ENCODE measurements at regions not wholly inside any gene's neighbourhood (a gene's known extent, or its start where the extent isn't known, plus 50 kb on each side); places are given as distances from the start of the nearest gene placed in this dataset.

DNA sequence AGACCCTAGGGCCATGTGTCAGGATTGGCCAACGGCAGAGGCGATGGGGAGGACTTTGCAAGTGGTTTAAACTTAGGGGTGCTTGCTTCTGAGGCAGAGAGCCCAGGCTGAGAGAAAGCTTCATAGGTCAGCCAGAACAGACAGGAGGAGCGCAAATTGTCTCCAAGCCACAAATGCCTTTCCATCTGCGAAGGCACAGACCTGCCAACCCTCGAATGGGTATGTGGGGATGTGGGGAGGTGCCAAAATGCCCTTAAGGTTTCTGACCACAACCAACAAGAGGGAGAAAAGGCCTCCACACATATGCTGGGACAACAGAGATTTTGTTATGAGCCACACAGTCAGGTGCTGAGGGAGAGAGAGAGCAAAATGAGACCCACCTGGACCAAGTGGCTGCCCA is 283.6 kb downstream of the CYP26B1 start:
- no peak for DNase-seq (ENCODE audit: low read depth in 2 of 2)

DNA sequence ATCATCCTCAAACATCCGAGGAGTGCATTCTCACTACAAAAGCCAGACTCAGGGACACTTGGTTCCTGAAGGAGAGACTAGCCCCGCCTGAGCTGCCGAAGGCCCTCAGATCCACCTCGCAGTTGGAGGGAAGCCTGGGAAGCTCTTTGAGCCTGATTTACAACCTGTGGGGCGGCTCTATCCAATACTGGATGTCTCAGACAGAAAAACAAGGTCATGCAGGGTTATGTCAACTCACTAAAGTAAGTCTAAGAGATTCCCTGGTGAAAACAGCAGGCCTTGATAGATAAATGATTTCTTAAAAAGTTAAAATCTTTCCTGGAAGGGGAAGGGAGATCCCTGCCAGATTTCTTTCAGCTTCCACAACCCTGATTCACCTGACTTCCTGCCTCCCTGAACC is 284.3 kb downstream of the CYP26B1 start:
- DNase-seq (ENCODE audit: low read depth in 2 of 2), result no peak

DNA sequence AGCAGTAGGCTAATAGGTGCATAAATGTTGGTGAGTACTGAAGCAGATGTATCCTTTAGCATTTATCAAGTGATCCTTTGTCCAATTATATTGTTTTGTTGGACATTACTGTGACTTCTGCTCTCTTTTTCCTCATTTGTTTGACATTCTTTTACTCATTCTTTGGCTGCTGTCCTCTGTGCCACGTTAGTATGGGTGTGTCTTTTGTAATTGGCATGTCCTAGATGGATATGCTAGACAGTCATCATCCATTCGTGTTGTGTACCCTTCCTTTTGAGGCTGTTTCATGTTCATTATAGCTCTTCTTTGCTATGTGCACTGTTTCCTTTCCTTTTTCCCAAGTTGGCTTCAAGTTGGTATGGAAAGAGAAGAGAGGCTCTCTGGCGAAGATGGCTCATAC is 284.7 kb downstream of the CYP26B1 start:
- DNase-seq (ENCODE audit: low read depth in 2 of 2), result no peak

DNA sequence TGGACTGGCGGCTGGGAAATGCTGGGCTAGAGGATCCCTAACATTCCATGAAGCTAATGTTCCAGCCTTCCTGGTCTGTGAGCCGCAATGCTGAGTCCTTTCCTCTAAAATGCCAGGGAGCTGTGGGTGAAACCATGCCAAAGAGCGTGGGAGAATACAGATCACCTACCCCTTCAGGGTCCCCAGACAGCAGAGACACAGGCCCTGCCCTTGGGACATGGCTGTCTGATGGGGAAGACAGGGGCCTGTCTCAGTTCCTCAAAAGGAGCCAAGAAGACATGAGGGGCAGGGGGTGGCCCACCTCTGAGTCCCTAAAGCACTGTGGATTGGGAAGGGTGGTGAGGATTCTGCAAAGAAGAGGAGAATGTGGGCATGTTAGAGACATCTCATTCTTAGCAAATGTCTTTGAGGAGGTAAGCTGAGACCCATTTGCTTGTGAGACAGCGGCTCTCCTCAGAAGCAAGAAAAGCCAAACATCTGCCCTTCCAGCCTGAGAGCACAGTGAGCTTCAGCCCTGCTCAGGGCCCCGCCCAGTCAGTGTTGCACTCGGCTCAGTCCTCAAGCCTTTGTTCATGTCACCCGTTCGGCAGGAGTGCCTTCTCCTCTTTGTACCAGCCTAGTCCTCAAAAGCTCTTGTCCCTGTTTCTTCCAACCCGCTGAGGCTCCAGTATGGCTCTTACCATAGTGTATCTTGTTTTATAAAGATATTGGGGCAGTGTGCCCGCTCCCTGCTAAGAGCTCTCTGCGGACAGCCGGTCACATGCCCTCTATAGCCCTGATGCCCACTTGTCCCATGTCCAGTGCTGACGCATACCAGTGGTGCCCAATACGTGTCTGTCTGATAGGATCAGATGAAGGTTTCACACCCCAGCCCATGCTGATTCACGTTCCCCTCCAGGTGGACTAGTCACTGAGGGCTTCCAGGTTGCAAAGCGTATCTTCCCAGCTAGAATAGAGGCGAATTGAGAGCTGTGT is 286.2 kb downstream of the CYP26B1 start:
- DNase-seq (ENCODE audit: low read depth in 2 of 2), result no peak

DNA sequence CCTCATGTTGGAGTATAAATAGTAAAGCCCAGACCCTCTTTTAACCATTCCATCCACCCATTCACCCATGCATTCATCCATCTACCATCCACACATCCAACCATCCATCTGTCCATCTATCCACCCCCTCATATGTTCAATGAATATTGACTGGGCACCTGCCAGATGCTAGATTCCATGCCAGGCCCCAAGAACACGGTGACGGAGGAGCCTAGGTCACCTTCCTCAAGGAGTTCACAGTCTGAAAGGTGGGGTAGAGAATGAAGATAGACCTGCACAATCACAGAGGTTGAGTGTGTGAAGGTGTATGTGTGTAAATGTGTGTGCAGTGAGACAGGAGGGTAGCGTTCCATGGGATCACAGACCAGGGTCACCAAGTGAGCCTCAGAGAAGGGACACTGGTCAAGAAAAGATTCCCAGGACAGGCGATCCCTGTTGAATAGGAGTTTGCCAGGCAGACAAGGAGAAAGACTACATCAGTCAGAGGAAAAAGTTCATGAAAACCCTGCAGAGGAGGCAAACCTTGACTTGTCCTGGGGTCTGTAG is 287.2 kb downstream of the CYP26B1 start:
- no peak for DNase-seq (ENCODE audit: low read depth in 2 of 2)

DNA sequence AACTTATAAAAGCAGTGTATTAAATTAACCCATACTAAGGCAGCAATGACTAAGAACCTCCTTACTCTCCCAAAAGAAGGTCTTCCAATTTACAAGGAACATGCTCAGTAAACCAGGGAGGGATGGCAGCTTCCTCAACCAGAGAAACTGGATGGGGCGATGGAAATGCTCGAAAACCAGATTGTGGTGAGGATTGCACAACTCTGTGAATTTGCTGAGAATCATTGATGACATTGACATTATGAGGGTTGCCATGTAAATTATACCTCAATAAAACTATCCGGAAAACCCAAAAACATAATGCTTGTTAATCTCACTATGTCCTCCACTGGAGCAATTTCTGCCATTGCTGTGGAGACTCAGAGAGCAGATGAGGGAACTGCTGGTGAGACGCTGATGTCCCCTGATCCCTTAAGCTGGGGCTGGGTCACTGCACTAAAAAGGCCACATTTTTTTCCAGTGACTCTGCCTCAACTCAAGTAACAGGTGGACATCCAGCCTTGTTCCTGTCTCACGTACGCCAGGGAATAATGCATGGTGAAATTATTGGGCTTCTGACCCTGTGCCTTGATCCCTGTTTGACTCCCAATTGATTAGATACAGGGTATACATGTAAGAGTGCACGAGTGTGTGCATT is 288.3 kb downstream of the CYP26B1 start:
- no peak for DNase-seq (ENCODE audit: low read depth in 2 of 2)

DNA sequence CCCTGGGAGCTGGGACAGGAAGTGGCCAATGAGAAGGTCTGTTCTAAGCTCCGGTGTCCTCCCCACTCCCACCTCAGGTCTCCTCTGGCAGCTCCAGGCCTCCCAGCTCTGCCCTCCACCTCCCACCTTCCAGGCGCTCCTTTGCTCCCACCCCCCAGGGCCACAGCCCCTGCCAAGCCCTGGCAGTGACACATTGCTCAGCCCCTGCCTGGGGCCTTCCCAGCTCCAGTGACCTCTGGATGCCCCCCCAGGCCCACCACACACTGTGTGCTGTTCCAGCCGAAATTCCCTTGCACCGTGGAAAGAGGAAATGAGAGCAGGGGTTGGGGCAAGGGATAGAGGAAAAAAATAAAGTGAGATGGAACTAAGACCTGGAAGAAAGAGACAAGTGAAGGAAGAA is 289.6 kb downstream of the CYP26B1 start:
- DNase-seq (ENCODE audit: low read depth in 2 of 2), result no peak

DNA sequence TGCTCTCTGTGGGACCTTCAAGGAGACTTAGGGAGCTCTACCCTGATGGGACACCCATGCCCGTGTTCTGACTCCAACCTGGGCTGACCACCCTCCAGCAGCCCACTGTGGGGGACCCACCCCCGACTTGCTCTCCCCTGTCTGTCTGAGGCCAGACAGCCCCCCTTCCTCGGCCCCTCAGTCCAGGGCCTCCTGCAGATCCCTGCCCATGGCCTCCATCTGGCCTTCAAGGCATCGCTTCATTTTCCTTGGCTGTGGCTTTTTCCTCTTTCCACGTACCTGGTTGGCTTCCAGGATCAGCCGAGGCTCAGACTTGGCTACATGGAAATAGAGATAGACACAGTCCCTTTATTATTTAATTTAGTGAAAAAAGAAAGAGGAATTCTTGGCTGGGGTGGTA is 290.0 kb downstream of the CYP26B1 start:
- no peak for DNase-seq (ENCODE audit: low read depth in 2 of 2)

DNA sequence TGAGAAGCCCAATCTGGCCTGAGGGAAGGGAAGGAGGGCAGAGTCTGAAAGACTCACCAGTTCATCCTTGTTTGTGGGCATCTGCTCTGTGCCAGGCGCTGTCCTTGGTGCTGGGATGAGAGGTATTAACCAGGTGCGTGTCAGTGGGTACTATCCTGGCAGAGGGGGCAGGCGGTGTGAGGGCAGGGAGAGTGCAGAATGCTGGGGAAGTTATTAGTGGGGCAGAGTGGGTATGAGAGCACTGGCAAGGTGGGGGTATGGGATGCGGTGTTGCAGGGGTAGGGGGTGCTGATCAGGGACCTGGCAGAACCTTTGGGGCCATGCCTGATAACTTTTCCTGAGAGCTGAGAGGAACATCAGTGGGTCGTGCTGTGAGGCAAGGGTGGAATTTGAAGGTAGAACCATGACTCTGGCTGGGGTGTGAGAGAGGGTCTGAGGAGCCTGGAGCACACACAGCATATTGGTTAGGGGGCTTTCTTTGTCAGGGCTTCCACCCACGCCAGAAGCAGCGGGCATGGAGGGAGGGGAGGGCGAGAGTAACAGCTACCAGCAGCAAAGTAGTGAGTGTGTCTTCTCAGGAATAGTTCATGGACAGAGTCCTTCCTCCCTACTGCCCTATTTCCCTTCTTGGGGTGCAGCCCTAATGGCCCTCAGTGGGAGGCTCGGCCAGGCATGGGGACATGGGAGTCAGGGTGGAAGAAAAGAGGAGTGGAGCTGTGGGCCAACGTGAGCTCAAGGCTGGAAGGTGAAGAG is 290.7 kb downstream of the CYP26B1 start:
- peak in 1 of 2 donors; percentile 5 for DNase-seq (ENCODE audit: low read depth in 2 of 2)

DNA sequence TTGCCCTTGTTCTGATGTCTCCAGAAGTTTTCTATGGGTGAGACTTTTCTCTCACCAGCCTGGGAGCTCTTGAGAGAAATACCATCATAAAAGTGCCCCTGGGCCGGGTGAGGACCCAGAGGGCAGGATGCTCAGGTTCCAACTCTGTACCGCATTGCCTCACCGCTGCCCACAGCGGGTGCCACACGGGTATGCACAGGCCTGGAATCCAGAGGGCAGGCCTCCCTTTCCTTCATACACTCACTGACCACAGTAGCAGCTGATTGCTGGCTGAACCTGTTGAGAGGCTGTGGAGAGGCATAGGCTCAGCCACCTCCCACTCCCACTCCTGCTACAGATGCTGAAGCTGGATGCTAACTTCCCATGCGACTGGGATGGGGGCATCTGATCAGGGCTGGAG is 293.8 kb downstream of the CYP26B1 start:
- no peak for DNase-seq (ENCODE audit: low read depth in 2 of 2)

DNA sequence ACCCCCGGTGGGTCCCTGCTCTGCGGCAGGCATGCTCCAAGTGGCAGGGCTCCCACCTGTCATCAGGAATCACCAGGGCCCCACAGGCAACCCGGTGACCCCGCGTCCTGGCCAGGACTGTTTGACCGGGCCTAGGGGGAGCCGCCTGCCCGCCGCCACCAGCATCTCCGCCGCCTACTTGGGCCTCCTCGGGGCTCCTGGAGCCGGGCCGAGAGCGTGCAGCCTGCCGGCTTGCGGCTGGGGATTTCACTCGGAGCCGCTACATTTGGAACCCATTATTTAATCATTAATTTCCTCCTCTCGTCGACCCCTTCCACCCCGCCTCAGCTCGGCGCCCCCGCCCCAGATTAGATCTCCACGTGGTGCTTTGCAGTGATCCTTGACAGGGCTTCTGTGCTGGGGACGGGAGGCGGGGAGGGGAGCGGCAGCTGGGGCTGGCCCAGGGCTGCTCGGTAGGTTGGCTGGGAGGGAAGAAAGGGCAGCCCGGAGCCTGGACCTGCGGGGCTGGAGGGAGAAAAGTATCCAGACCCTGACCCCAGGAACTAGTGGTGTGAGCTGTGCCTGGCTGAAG is 295.4 kb downstream of the CYP26B1 start:
- no peak for DNase-seq (ENCODE audit: low read depth in 2 of 2)

DNA sequence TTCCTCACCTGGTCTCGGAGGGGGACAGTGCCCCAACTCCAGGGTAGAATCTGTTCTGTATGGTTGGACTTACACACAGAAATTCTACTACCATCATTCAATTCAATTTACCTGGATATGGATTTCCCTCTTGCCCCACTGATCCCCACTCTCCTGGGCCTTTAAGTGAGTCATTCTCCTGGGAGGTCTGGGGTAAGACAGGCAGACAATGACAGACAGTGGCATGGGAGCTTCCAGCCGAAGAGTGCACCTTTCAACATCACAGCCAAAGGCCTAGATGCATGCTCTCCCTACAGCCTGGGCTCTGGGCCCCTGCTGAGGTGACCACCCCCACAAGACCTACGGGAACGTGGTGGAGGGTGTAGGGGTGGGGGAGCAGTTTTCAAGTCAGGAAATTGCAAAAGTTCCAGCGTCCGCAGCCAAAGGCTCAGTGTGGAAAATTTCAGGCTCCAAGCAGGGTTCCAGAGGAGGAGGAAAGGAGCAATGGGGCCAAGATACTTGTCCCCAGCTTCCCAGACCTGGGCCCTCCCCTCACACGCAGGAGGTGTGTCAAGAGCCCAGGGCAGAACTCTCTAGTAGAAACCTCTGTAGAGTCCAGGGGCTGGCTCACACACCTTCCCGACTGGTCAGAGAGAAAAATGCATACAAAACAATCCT is 296.4 kb downstream of the CYP26B1 start:
- no peak for DNase-seq (ENCODE audit: low read depth in 2 of 2)

DNA sequence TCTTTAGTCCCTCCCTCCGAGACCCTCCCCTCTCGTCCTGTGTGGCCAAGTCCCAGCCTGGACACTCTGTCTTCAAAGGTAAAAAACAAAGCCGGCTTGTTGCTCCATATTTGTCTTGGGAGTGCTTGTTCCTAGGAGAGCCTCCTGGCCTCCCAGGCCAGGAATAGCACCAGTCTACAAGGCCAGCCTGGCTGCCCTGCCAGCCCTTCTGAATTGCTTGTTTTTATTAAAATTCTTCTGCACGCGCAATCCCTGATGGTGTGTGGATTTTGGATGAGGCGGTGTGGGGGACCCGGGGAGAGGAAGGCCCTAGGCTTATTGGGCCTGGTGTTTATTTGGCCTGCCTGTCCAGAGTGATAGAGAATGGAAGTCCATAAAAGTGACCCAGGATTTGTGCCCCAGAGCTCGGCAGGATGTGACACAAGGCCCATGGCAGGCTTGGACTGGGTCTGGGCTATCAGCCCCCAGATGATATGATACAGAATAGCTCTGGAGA is 297.3 kb downstream of the CYP26B1 start:
- DNase-seq (ENCODE audit: low read depth in 2 of 2), result no peak

DNA sequence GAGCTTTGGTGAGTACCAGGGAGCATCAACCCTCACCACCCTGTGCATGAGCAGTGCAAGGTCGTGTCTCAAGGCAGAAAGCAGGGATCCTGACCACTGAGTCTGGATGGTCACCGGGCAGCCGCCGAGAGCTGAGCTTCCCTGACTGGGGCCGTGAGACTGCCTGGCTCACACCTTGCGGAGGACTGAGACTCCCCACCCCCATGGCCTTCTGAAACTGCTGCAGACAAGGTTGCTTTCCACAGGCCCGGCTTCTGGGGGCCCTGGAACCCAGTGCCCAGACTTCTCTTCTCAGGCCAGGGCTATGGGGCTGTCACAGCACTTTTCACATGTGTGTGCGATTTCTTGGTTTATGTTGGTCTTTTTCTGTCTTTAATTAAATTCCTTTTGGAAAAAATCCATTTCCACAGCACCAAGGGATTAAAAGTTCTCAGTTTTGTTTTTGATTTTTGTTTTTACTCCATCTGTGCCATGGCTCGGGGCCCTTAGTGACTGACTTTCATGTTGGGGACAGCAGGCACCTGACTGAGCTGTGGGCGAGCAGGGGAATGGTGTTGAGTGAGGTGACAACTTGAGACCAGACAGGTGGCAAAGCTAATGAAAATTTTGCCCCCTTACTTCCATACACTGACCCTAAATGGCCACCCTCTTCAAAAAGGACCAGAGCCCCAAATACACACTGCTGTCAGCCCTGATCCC is 297.9 kb downstream of the CYP26B1 start:
- DNase-seq (ENCODE audit: low read depth in 2 of 2), result no peak

DNA sequence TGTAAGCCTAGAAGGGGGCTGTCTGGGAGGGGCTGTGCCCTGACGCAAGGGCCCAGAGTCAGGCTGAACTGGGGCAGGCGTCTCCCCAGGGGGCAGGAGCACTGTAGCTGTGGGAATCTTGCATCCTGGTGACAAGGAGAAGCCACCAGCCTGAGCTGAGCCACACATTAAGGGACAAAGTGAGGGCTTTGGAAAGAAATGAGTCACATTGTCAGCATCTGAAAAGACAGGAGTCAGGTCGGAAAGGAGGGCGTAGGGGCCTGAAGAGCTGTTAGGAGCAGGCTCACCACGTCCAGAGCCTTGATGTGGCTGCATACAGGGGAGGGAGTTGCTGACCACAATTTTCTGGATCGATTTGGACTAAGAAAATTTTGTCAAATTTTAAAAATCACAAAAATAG is 298.6 kb downstream of the CYP26B1 start:
- no peak for DNase-seq (ENCODE audit: low read depth in 2 of 2)

DNA sequence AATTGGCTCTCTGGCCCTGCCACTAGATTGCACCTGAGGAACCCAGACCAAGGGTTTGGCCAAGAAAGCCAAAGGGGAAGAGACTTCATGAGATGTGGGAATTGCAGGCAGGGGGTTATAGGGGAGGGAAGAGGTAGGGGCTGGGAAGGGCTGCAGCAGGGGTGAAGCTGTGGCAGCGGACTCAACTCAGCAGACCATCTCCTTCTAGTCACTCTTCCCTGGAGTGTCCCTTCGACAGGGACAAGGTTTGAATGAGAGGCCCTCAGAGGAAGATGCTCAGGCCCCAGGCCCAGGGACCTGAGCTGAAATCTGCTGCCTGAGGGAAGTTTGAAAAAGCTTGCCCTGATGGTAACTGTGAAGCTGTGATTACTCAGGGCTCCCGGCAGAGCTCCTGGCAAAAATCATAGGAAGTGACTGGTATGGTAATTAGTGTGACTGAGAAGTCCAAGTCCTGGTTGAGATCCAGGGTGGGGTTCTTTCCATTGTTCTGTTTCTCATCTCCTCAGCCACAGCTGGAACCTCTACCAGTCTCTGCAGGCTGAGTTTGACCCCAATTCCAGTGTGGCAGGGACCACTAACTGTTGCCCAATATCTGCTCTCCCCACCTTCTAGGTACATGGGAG is 300.9 kb downstream of the CYP26B1 start:
- no peak for DNase-seq (ENCODE audit: low read depth in 2 of 2)

DNA sequence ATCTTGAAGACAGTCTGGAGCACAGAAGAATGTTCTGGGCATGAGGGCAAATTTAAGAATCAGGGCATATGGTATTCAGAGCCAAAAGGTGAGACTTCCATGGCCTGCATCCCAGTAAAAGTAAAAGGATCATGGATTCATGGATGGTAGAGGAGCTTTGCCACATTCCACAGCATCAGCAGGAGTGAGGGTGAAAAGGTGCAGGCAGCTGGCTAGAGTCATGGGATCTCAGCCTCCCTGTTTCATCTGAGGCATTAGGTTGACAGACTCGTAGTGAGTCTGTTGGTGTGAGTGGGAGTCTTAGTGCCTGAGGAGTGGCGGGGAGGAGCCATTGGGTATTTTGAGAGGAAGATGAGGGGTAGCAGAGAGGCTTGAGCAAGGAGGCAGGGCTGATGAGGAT is 301.6 kb downstream of the CYP26B1 start:
- no peak for DNase-seq (ENCODE audit: low read depth in 2 of 2)

DNA sequence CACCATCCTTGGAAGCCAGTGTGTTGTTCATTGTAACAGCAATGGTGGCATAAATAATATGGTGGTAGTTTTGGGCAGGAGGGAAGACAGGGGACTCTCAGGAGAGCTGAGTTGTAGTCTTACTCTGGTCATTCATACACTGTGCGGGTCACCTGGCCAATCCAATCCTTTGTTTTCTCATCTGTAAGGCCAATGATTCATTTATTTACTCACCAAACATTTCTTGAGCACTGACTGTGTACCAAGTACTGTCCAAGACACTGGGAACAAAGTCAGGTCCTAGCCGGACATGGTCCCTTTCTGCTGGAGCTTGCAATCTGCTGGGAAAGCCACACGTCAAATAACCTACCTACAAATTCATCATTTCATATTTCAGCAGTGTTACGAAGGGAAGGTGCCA is 302.7 kb downstream of the CYP26B1 start:
- DNase-seq (ENCODE audit: low read depth in 2 of 2), result no peak

DNA sequence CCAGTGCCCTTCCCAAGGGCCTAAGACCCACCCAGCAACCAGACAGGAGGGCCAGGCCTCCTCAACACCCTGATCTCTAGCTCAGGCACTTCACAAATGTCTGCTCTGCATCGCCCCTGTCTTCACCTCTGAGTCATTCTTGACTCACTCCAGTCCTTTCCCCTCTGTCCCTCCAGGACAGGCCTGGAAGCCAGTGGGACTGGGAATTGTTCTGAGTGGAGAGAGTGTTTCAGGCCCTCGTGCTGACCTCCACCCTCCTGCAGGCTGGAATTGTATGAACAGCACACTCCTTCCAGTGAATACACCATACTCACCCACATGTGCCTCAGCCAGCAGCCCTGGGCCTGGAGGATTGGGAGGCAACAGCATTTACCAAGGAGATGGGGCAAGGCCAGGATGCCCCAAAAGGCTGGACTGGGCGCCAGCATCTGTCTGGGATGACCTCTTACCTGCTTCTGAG is 304.2 kb downstream of the CYP26B1 start:
- no peak for DNase-seq (ENCODE audit: low read depth in 2 of 2)

DNA sequence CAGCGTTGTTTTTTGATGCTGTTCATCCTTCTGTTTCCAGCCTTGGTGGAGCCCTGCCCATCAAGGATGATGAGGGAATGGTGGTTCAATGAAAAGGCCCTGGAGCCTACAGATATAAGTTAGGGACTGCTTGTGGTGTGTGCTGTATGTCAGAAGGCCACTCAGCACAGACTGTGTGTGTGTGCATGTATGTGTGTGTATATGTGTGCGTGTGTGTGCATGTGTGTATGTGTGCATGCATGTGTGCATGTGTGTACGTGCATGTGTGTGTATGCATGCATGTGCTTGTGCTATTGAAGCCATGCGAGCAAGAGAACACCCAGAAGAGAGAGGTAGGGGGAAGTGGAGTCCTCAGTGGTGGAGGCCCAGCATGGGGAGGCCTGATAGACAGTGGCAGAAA is 304.9 kb downstream of the CYP26B1 start:
- no peak for DNase-seq (ENCODE audit: low read depth in 2 of 2)
